SK-N-SH treated with all-trans-retinoic acid at 6 μM for 48 hours (cell line): ENCODE measurements at regions not wholly inside any gene's neighbourhood (a gene's known extent, or its start where the extent isn't known, plus 50 kb on each side); places are given as distances from the start of the nearest gene placed in this dataset.

Source experiments
- ESRRG ChIP-seq: fragments of 250-450 bp; sonication (Bioruptor Pico); IDR thresholded peaks from 2 replicates; pipeline ENCODE4 v1.6.1; 2021; ENCODE audit warnings: mild to moderate bottlenecking
- ISL1 ChIP-seq: fragments of 250-450 bp; sonication (Bioruptor Pico); IDR thresholded peaks from 2 replicates; pipeline ENCODE4 v2.1.2; 2022; ENCODE audit warnings: mild to moderate bottlenecking, moderate library complexity
- TCF4 ChIP-seq: fragments of 250-450 bp; sonication (Bioruptor Pico); IDR thresholded peaks from 2 replicates; pipeline ENCODE4 v1.8.0; 2021; ENCODE audit warnings: mild to moderate bottlenecking, moderate library complexity, borderline replicate concordance
- TF ChIP-seq, protein P1 (sequence below): fragments of 250-450 bp; sonication (Bioruptor Pico); IDR thresholded peaks from 2 replicates; pipeline ENCODE4 v1.5.1; 2020; ENCODE audit warnings: low read depth, mild to moderate bottlenecking, moderate library complexity
- TF ChIP-seq, protein P2 (sequence below): fragments of 250-450 bp; sonication (Bioruptor Pico); IDR thresholded peaks from 2 replicates; pipeline ENCODE4 v1.8.0; 2020; ENCODE audit warnings: mild to moderate bottlenecking, moderate library complexity, borderline replicate concordance
- TF ChIP-seq, protein P3 (sequence below): fragments of 250-450 bp; sonication (Bioruptor Pico); IDR thresholded peaks from 2 replicates; pipeline ENCODE4 v1.5.1; 2021; ENCODE audit warnings: mild to moderate bottlenecking, moderate library complexity

DNA sequence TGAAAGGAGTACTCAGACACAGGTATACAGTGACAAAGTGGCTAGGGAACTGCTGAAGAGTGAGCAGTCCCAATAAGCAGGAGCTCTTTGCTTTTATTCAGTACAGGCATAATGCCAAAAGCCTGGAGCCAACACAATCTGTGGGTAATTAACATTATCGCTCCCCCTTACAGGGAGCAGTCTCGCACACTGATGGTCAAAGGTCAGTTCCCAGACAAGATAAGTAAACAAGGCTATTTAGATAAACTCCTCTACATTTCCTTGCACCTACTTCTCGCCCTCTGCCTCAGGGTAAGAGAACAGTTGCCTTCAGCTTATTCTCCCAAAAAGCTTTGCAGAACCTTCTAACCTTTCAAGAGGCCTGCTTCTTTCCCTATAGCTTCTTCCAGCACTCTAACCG is 73.9 kb upstream of the TAF9B start:
- TF ChIP-seq ESRRG (CRISPR knock-in tag): no peak
- TF ChIP-seq, protein P1, sequence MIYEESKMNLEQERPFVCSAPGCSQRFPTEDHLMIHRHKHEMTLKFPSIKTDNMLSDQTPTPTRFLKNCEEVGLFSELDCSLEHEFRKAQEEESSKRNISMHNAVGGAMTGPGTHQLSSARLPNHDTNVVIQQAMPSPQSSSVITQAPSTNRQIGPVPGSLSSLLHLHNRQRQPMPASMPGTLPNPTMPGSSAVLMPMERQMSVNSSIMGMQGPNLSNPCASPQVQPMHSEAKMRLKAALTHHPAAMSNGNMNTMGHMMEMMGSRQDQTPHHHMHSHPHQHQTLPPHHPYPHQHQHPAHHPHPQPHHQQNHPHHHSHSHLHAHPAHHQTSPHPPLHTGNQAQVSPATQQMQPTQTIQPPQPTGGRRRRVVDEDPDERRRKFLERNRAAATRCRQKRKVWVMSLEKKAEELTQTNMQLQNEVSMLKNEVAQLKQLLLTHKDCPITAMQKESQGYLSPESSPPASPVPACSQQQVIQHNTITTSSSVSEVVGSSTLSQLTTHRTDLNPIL: no peak
- TF ChIP-seq, protein P2, sequence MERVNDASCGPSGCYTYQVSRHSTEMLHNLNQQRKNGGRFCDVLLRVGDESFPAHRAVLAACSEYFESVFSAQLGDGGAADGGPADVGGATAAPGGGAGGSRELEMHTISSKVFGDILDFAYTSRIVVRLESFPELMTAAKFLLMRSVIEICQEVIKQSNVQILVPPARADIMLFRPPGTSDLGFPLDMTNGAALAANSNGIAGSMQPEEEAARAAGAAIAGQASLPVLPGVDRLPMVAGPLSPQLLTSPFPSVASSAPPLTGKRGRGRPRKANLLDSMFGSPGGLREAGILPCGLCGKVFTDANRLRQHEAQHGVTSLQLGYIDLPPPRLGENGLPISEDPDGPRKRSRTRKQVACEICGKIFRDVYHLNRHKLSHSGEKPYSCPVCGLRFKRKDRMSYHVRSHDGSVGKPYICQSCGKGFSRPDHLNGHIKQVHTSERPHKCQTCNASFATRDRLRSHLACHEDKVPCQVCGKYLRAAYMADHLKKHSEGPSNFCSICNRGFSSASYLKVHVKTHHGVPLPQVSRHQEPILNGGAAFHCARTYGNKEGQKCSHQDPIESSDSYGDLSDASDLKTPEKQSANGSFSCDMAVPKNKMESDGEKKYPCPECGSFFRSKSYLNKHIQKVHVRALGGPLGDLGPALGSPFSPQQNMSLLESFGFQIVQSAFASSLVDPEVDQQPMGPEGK: no peak
- TF ChIP-seq ISL1 (CRISPR knock-in tag): no peak
- TF ChIP-seq, protein P3, sequence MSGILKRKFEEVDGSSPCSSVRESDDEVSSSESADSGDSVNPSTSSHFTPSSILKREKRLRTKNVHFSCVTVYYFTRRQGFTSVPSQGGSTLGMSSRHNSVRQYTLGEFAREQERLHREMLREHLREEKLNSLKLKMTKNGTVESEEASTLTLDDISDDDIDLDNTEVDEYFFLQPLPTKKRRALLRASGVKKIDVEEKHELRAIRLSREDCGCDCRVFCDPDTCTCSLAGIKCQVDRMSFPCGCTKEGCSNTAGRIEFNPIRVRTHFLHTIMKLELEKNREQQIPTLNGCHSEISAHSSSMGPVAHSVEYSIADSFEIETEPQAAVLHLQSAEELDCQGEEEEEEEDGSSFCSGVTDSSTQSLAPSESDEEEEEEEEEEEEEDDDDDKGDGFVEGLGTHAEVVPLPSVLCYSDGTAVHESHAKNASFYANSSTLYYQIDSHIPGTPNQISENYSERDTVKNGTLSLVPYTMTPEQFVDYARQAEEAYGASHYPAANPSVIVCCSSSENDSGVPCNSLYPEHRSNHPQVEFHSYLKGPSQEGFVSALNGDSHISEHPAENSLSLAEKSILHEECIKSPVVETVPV (CRISPR knock-in tag): no peak
- no peak for TF ChIP-seq TCF4
